ENCODE measurements at regions not wholly inside any gene's neighbourhood (a gene's known extent, or its start where the extent isn't known, plus 50 kb on each side); places are given as distances from the start of the nearest gene placed in this dataset.
"Not testable (repeated sequence)": the region's sequence is repeated elsewhere in the genome, so short reads cannot be mapped to it uniquely, and the experiment has no call there.

DNA sequence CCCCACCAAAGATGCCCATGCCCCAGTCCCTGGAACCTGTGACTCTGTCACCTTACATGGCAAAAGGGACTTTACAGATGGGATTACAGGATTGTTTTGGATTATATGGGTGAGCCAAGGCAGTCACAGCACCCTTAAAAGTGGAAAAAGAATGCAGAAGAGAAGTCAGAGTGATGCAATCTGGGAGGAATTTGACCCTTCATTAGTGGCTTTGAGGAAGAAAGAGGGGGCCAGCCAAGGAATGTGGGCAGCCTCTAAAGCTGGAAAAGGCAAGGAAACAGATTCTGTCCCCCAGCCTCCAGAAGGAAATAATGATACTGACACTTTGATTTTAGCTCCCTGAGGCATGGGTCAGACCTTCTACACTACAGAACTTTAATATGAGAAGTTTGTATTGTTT lies 257.3 kb upstream of the ISX start:
- no peaks in the 10 kb centered on the region for H3K36me3 ChIP-seq (ENCODE audit: control insufficient read depth, insufficient read depth, low read length)
- H3K4me3 ChIP-seq (replicated peaks; ENCODE audit: low read depth, low read length) = no peak overlapping the region
- H3K27me3 ChIP-seq (replicated peaks; ENCODE audit: control insufficient read depth, insufficient read depth, low read length) = no peaks in the 10 kb centered on the region
- TF ChIP-seq, protein P1, sequence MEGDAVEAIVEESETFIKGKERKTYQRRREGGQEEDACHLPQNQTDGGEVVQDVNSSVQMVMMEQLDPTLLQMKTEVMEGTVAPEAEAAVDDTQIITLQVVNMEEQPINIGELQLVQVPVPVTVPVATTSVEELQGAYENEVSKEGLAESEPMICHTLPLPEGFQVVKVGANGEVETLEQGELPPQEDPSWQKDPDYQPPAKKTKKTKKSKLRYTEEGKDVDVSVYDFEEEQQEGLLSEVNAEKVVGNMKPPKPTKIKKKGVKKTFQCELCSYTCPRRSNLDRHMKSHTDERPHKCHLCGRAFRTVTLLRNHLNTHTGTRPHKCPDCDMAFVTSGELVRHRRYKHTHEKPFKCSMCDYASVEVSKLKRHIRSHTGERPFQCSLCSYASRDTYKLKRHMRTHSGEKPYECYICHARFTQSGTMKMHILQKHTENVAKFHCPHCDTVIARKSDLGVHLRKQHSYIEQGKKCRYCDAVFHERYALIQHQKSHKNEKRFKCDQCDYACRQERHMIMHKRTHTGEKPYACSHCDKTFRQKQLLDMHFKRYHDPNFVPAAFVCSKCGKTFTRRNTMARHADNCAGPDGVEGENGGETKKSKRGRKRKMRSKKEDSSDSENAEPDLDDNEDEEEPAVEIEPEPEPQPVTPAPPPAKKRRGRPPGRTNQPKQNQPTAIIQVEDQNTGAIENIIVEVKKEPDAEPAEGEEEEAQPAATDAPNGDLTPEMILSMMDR (IDR thresholded peaks at IDR 0.05; ENCODE audit: insufficient read depth, low read length, poor library complexity, severe bottlenecking) = no peak
- DNase-seq (ENCODE audit: extremely low read depth, insufficient read length) = no peak

GRCh38 chr22:34812631-34813030 lies 253.3 kb upstream of the ISX start:
- Histone ChIP-seq H3K27me3 (replicated peaks; ENCODE audit: control insufficient read depth, insufficient read depth, low read length) (no peaks in the 10 kb centered on the region), H3K4me3 (replicated peaks; ENCODE audit: low read depth, low read length) (no peak overlapping the region), H3K36me3 (ENCODE audit: control insufficient read depth, insufficient read depth, low read length) (no peaks in the 10 kb centered on the region)
- DNase-seq (ENCODE audit: extremely low read depth, insufficient read length) = no peak
- TF ChIP-seq, protein P1 (IDR thresholded peaks at IDR 0.05; ENCODE audit: insufficient read depth, low read length, poor library complexity, severe bottlenecking) = no peak

GRCh38 chr22:34814260-34815025 lies 251.5 kb upstream of the ISX start:
- Histone ChIP-seq H3K36me3 (ENCODE audit: control insufficient read depth, insufficient read depth, low read length) (no peaks in the 10 kb centered on the region), H3K4me3 (replicated peaks; ENCODE audit: low read depth, low read length) (no peak overlapping the region), H3K27me3 (replicated peaks; ENCODE audit: control insufficient read depth, insufficient read depth, low read length) (no peaks in the 10 kb centered on the region)
- DNase-seq (ENCODE audit: extremely low read depth, insufficient read length) = no peak
- TF ChIP-seq, protein P1 (IDR thresholded peaks at IDR 0.05; ENCODE audit: insufficient read depth, low read length, poor library complexity, severe bottlenecking) = no peak

- Histone ChIP-seq H3K4me3 (replicated peaks; ENCODE audit: low read depth, low read length) (no peak overlapping the region), H3K27me3 (replicated peaks; ENCODE audit: control insufficient read depth, insufficient read depth, low read length) (no peaks in the 10 kb centered on the region), H3K36me3 (ENCODE audit: control insufficient read depth, insufficient read depth, low read length) (no peaks in the 10 kb centered on the region)
- no peak for DNase-seq (ENCODE audit: extremely low read depth, insufficient read length)
- TF ChIP-seq, protein P1 (IDR thresholded peaks at IDR 0.05; ENCODE audit: insufficient read depth, low read length, poor library complexity, severe bottlenecking) = no peak
Observed at GRCh38 chr22:34829485-34829884, 236.5 kb upstream of the ISX start.

DNA sequence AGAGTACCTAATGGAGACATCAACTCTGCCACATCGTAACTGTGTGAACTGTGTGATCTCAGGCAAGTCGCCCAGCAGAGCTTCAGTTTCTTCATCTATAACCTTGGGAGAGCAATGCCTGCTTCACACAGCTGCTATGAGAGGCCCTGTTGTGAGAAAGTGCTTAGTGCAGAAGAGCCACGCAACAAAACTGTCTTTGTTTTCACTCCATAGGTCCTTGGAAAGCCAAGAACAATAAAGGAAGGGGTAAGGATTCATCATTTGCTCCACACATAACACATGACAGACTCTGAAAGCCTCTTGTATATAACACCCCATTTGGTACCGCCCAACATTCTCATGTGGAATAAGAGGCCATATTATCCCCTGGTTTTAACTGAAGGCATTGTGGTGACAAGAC lies 231.9 kb upstream of the ISX start:
- Histone ChIP-seq H3K27me3 (replicated peaks; ENCODE audit: control insufficient read depth, insufficient read depth, low read length) (no peaks in the 10 kb centered on the region), H3K4me3 (replicated peaks; ENCODE audit: low read depth, low read length) (no peak overlapping the region), H3K36me3 (ENCODE audit: control insufficient read depth, insufficient read depth, low read length) (no peaks in the 10 kb centered on the region)
- TF ChIP-seq, protein P1 (IDR thresholded peaks at IDR 0.05; ENCODE audit: insufficient read depth, low read length, poor library complexity, severe bottlenecking) = no peak
- no peak for DNase-seq (ENCODE audit: extremely low read depth, insufficient read length)

DNA sequence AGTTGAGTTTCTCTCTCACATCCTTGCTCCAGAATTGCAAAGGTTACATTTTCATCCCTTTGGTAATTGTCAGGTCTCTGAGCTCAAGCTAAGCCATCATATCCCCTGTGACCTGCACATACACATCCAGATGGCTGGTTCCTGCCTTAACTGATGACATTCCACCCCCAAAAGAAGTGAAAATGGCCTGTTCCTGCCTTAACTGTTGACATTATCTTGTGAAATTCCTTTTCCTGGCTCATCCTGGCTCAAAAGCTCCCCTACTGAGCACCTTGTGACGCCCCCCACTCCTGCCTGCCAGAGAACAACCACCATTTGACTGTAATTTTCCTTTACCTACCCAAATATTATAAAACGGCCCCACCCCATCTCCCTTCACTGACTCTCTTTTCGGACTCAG lies 231.4 kb upstream of the ISX start:
- H3K36me3 ChIP-seq (ENCODE audit: control insufficient read depth, insufficient read depth, low read length); DNase-seq (ENCODE audit: extremely low read depth, insufficient read length); H3K27me3 ChIP-seq (replicated peaks; ENCODE audit: control insufficient read depth, insufficient read depth, low read length); H3K4me3 ChIP-seq (replicated peaks; ENCODE audit: low read depth, low read length): not testable (repeated sequence)

Data from GM06990 (cell line).